RWPE1 (cell line): ENCODE measurements at regions not wholly inside any gene's neighbourhood (a gene's known extent, or its start where the extent isn't known, plus 50 kb on each side); places are given as distances from the start of the nearest gene placed in this dataset.

ENCODE experiments used
- CTCF ChIA-PET: fragments of 350-600 bp; sonication (Branson Sonifier 250); formaldehyde crosslinking; extraction: SDS; loops from one replicate; lab custom pipeline; 2021; lab: Yijun Ruan, JAX
- POLR2A ChIA-PET: fragments of 400-600 bp; formaldehyde crosslinking; extraction: SDS; loops from one replicate; lab custom pipeline; 2020; ENCODE audit warnings: antibody characterized with exemption; ENCODE audit not compliant: low non-redundant PET; lab: Yijun Ruan, JAX
- DNase-seq: peaks from one replicate; pipeline ENCODE4 v3.0.0; 2012; ENCODE audit warnings: low spot score
- H3K27ac ChIP-seq: fragments of 450-650 bp; 2 replicates; pipeline ENCODE4 v1.5.1; 2017
- CTCF ChIP-seq: fragments of 450-650 bp; conservative IDR thresholded peaks from 2 replicates; pipeline ENCODE4 v1.5.1; 2017; ENCODE audit warnings: low read depth, mild to moderate bottlenecking

- DNase-seq, result no peak
- POLR2A ChIA-PET, result no interaction called here
- CTCF ChIA-PET, result no interaction called here
- H3K27ac ChIP-seq, result no peak overlapping the region
- no peak for TF ChIP-seq CTCF
These were observed 818.8 kb upstream of the NR2F2 start for GRCh38 chr15:95511671-95512070.

- TF ChIP-seq CTCF, result no peak
- ChIA-PET POLR2A (no interaction called here), CTCF (interaction anchor here (0.6 kb wide), 1 partner anchor 212 kb away, joined by 5 read pairs; no protein-coding TSS in a partner anchor)
- no peak for DNase-seq
- H3K27ac ChIP-seq, result no peak overlapping the region
These were observed 817.6 kb upstream of the NR2F2 start for GRCh38 chr15:95512906-95513305.

DNA sequence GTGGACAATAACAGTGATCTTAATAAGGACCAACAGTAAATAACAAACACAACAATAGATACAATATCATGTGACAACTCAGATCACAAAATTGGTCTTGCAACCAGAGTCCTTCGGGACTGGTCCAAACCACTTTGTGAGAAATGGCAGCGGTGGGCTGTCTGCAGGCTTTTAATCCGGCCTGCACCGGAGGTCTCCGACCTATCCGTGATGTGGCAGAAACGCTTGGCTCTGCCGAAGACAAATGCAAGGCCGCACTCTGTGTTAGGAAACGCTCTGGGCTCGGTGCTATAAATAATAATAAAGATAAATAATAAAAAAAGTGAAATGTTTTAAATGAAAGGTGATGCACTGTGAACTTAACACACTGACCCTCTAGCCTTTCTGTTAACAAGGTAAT, 810.6 kb upstream of the NR2F2 start:
- ChIA-PET POLR2A (no interaction called here), CTCF (interaction anchor here (0.6 kb wide), 1 partner anchor 1204 kb away, joined by 4 read pairs; no protein-coding TSS in a partner anchor)
- DNase-seq, result no peak
- no peak for TF ChIP-seq CTCF
- H3K27ac ChIP-seq, result no peak overlapping the region

GRCh38 chr15:95520511-95520910, 810.0 kb upstream of the NR2F2 start:
- H3K27ac ChIP-seq, result no peak overlapping the region
- POLR2A ChIA-PET, result no interaction called here
- CTCF ChIA-PET, result no interaction called here
- no peak for TF ChIP-seq CTCF
- no peak for DNase-seq

GRCh38 chr15:95520922-95521321, 809.6 kb upstream of the NR2F2 start:
- H3K27ac ChIP-seq, result no peak overlapping the region
- no peak for DNase-seq
- TF ChIP-seq CTCF, result no peak
- ChIA-PET CTCF (no interaction called here), POLR2A (no interaction called here)

DNA sequence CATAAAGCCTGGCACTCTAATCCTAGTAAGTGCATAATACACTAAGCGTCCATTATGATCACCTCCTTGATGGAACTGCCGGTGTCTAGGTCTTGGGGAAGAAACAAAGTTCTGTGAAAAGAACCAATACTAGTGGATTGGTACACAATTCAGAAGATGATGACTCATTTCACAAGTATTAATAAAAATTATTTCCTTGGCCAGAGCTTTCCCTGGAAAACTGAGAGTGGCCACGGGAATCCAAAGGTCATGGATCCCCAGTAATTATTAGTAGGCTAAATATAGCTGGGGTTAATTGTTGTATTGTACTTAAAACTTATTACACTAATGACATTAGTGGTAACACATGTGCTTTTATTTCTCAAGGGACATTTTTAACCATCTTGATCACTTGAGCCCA, 808.0 kb upstream of the NR2F2 start:
- DNase-seq, result no peak
- POLR2A ChIA-PET, result no interaction called here
- CTCF ChIA-PET, result no interaction called here
- no peak overlapping the region for H3K27ac ChIP-seq
- no peak for TF ChIP-seq CTCF

- no peak overlapping the region for H3K27ac ChIP-seq
- no peak for DNase-seq
- TF ChIP-seq CTCF, result no peak
- ChIA-PET POLR2A (no interaction called here), CTCF (no interaction called here)
These were observed 801.6 kb upstream of the NR2F2 start for GRCh38 chr15:95528920-95529319.
